GM12878 (cell line): ENCODE measurements at regions not wholly inside any gene's neighbourhood (a gene's known extent, or its start where the extent isn't known, plus 50 kb on each side); places are given as distances from the start of the nearest gene placed in this dataset.

Source experiments
- ATAC-seq: fragments of 200-7000 bp; cut with Tn5 transposase; 3 replicates; pipeline ENCODE4 v1.9.1; 2020; ENCODE audit warnings: mild to moderate bottlenecking, moderate library complexity
- BruUV-seq: library from RNA; stranded (reverse); fragments of 400-500 nt; replicated peaks from 2 replicates; lab custom pipeline; 2021; lab: Mats Ljungman, UMichigan
- CTCF ChIA-PET: fragments of 300-600 bp; sonication (Branson Sonifier 250); formaldehyde crosslinking; extraction: SDS; loops from one replicate; lab custom pipeline; 2021; ENCODE audit warnings: inconsistent platforms; lab: Yijun Ruan, JAX
- POLR2A ChIA-PET: fragments of 350-600 bp; formaldehyde crosslinking; extraction: SDS; loops from one replicate; lab custom pipeline; 2021; ENCODE audit warnings: inconsistent platforms; lab: Charles Lee
- RAD21 ChIA-PET: fragments of 300-600 bp; sonication (Branson Sonifier 250); formaldehyde crosslinking; loops from one replicate; lab custom pipeline; 2023; ENCODE audit warnings: antibody characterized with exemption; ENCODE audit not compliant: unreplicated experiment; lab: Charles Lee
- SMC1A ChIA-PET: fragments of 300-600 bp; sonication (Branson Sonifier 250); formaldehyde crosslinking; loops from one replicate; lab custom pipeline; 2023; ENCODE audit not compliant: unreplicated experiment, uncharacterized antibody; lab: Charles Lee
- DNase-seq: peaks from one replicate; pipeline ENCODE4 v3.0.0-alpha.2; 2011; ENCODE audit warnings: low read depth, low spot score
- FAIRE-seq: peaks from 3 replicates; lab custom pipeline; 2011; peaks lifted over from hg19 to GRCh38; lab: Jason Lieb, UNC
- H2AFZ ChIP-seq: 2 replicates; pipeline ENCODE4 v1.6.0; 2011; ENCODE audit warnings: low read depth, low read length, control low read depth; ENCODE audit not compliant: control insufficient read depth
- H3K27ac ChIP-seq: 2 replicates; pipeline ENCODE4 v1.5.1; 2011; ENCODE audit warnings: control low read depth; ENCODE audit not compliant: control insufficient read depth, insufficient read depth
- H3K27me3 ChIP-seq, 2 experiments: replicated peaks in 1 of 2; 2 replicates each; pipeline versions ENCODE4 v1.6.0 to v1.6.1; 2011; ENCODE audit warnings: low read length in 1 of 2; ENCODE audit not compliant: control insufficient read depth in 2 of 2, insufficient read depth in 2 of 2
- H3K36me3 ChIP-seq, 2 experiments: 2 replicates each; pipeline ENCODE4 v1.5.1; 2011; ENCODE audit warnings: low read length in 1 of 2; ENCODE audit not compliant: control insufficient read depth in 2 of 2, insufficient read depth in 2 of 2
- H3K4me1 ChIP-seq: 2 replicates; pipeline ENCODE4 v1.6.1; 2011; ENCODE audit warnings: mild to moderate bottlenecking, low read length, moderate library complexity, mixed read lengths; ENCODE audit not compliant: control insufficient read depth, insufficient read depth
- H3K4me2 ChIP-seq: 2 replicates; pipeline ENCODE4 v1.6.0; 2011; ENCODE audit warnings: control low read depth; ENCODE audit not compliant: control insufficient read depth, insufficient read depth
- H3K4me3 ChIP-seq: fragments of 200-600 bp; sonication (generic); 2 replicates; pipeline ENCODE4 v1.5.1; 2016
- H3K79me2 ChIP-seq: 2 replicates; pipeline ENCODE4 v1.6.0; 2011; ENCODE audit warnings: low read length; ENCODE audit not compliant: control insufficient read depth, insufficient read depth
- H3K9ac ChIP-seq: 2 replicates; pipeline ENCODE4 v1.8.0; 2011; ENCODE audit warnings: low read length, control low read depth, mixed read lengths; ENCODE audit not compliant: control insufficient read depth, insufficient read depth
- H3K9me3 ChIP-seq: replicated peaks from 3 replicates; pipeline ENCODE4 v1.5.1; 2011; ENCODE audit warnings: mild to moderate bottlenecking, low read length; ENCODE audit not compliant: control insufficient read depth, insufficient read depth
- H4K20me1 ChIP-seq: 2 replicates; pipeline ENCODE4 v1.6.0; 2011; ENCODE audit not compliant: control insufficient read depth, insufficient read depth
- ASH2L ChIP-seq: fragments of 300-600, 200-600 bp; sonication (generic); IDR thresholded peaks from 2 replicates; pipeline ENCODE4 v1.6.1; 2017; ENCODE audit warnings: low read depth, mild to moderate bottlenecking, borderline replicate concordance
- ATF7 ChIP-seq: fragments of 450-650 bp; IDR thresholded peaks from 2 replicates; pipeline ENCODE4 v1.6.1; 2016; ENCODE audit warnings: low read depth, mild to moderate bottlenecking
- BRCA1 ChIP-seq: IDR thresholded peaks from 2 replicates; pipeline ENCODE4 v1.6.1; 2011; ENCODE audit warnings: low read depth, low read length, improper control_type of control experiment
- CREB1 ChIP-seq: IDR thresholded peaks from 2 replicates; pipeline ENCODE4 v1.6.1; 2012; ENCODE audit warnings: low read depth, mild to moderate bottlenecking, inconsistent platforms
- HDAC2 ChIP-seq: fragments of 200-600 bp; sonication (generic); IDR thresholded peaks from 2 replicates; pipeline ENCODE4 v1.6.1; 2017
- HDGF ChIP-seq: fragments of 450-650 bp; IDR thresholded peaks from 2 replicates; pipeline ENCODE4 v1.6.1; 2016; ENCODE audit warnings: antibody characterized with exemption
- KLF5 ChIP-seq: fragments of 450-650 bp; IDR thresholded peaks from 2 replicates; pipeline ENCODE4 v1.6.1; 2014; ENCODE audit warnings: mild to moderate bottlenecking; ENCODE audit not compliant: partially characterized antibody
- MXI1 ChIP-seq: fragments of 150-350 bp; IDR thresholded peaks from 2 replicates; pipeline ENCODE4 v1.6.1; 2011; ENCODE audit warnings: low read depth, mild to moderate bottlenecking, inconsistent platforms, low read length, improper control_type of control experiment
- MYC ChIP-seq: IDR thresholded peaks from 2 replicates; pipeline ENCODE4 v1.6.1; 2011; ENCODE audit warnings: mild to moderate bottlenecking, low read length, moderate library complexity, inconsistent platforms; ENCODE audit not compliant: insufficient read depth, insufficient replicate concordance, insufficient read length, severe bottlenecking
- NFYB ChIP-seq: IDR thresholded peaks from 2 replicates; pipeline ENCODE4 v1.6.1; 2011; ENCODE audit warnings: low read depth, mild to moderate bottlenecking, low read length, improper control_type of control experiment, moderate library complexity; ENCODE audit not compliant: insufficient read depth
- PAX5 ChIP-seq: IDR thresholded peaks from 2 replicates; pipeline ENCODE4 v1.6.1; 2011; ENCODE audit warnings: low read depth, low read length, borderline replicate concordance
- PML ChIP-seq: IDR thresholded peaks from 2 replicates; pipeline ENCODE4 v1.6.1; 2012; ENCODE audit warnings: low read length, inconsistent platforms
- POLR2AphosphoS2 ChIP-seq: IDR thresholded peaks from 2 replicates; pipeline ENCODE4 v1.6.1; 2011; ENCODE audit warnings: low read depth, mild to moderate bottlenecking, low read length, improper control_type of control experiment, moderate library complexity
- TBL1XR1 ChIP-seq: IDR thresholded peaks from 2 replicates; pipeline ENCODE4 v1.6.1; 2012; ENCODE audit warnings: low read depth, low read length, improper control_type of control experiment
- WGBS: methylation state at CpG from one replicate; pipeline ENCODE4 v1.1.6; 2016; ENCODE audit warnings: low lambda C conversion rate; ENCODE audit not compliant: insufficient replicate concordance, insufficient coverage; ENCODE audit errors: missing lambda C conversion rate; 5-methylcytosine and 5-hydroxymethylcytosine counted together
- in situ Hi-C: fragments of 300-500 bp; cut with MboI; formaldehyde crosslinking; loops from 9 replicates; pipeline ENCODE4 v1.14.3; 2018; ENCODE audit warnings: mixed read lengths
- intact Hi-C: fragments of 100-400 bp; cut with micrococcal nuclease; formaldehyde crosslinking; loops from one replicate; pipeline ENCODE4 v1.14.2; 2022; ENCODE audit not compliant: unreplicated experiment
- TF ChIP-seq, protein P1 (sequence below): IDR thresholded peaks from 2 replicates; pipeline ENCODE4 v1.6.1; 2012; ENCODE audit warnings: low read depth, low read length, improper control_type of control experiment
- TF ChIP-seq, protein P2 (sequence below): fragments of 450-650 bp; IDR thresholded peaks from 2 replicates; pipeline ENCODE4 v1.6.1; 2016; ENCODE audit warnings: mild to moderate bottlenecking, moderate library complexity, borderline replicate concordance
- TF ChIP-seq, protein P3 (sequence below): fragments of 150-350 bp; IDR thresholded peaks from 2 replicates; pipeline ENCODE4 v1.6.1; 2014; ENCODE audit warnings: mild to moderate bottlenecking, low read depth, low read length

DNA sequence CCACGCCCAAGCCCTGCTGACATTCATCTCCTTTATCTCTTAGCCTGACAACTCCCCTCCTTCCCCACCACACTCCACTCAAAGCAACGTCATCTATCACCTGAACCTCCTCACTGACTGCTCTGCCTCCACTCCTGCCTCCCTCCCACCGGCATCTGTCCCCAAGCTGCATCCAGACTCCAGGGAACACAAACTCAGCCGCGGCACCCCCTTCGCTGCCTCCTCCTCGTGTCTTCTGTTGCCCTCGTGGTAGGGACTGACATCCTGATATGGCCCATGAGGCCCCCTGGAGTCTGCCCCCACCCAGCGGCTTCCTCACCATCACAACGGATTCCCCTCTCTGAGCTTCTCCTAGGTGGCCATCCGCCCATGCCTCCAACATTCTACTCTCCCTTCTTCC, 101.0 kb upstream of the TAS2R1 start:
- FAIRE-seq, result no peak
- no peak for TF ChIP-seq ATF7
- TF ChIP-seq TBL1XR1, result no peak
- TF ChIP-seq PAX5, result no peak
- TF ChIP-seq, protein P1, sequence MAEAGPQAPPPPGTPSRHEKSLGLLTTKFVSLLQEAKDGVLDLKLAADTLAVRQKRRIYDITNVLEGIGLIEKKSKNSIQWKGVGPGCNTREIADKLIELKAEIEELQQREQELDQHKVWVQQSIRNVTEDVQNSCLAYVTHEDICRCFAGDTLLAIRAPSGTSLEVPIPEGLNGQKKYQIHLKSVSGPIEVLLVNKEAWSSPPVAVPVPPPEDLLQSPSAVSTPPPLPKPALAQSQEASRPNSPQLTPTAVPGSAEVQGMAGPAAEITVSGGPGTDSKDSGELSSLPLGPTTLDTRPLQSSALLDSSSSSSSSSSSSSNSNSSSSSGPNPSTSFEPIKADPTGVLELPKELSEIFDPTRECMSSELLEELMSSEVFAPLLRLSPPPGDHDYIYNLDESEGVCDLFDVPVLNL, result no peak
- TF ChIP-seq BRCA1, result no peak
- no peak for TF ChIP-seq KLF5
- TF ChIP-seq MYC, result no peak
- TF ChIP-seq, protein P2, sequence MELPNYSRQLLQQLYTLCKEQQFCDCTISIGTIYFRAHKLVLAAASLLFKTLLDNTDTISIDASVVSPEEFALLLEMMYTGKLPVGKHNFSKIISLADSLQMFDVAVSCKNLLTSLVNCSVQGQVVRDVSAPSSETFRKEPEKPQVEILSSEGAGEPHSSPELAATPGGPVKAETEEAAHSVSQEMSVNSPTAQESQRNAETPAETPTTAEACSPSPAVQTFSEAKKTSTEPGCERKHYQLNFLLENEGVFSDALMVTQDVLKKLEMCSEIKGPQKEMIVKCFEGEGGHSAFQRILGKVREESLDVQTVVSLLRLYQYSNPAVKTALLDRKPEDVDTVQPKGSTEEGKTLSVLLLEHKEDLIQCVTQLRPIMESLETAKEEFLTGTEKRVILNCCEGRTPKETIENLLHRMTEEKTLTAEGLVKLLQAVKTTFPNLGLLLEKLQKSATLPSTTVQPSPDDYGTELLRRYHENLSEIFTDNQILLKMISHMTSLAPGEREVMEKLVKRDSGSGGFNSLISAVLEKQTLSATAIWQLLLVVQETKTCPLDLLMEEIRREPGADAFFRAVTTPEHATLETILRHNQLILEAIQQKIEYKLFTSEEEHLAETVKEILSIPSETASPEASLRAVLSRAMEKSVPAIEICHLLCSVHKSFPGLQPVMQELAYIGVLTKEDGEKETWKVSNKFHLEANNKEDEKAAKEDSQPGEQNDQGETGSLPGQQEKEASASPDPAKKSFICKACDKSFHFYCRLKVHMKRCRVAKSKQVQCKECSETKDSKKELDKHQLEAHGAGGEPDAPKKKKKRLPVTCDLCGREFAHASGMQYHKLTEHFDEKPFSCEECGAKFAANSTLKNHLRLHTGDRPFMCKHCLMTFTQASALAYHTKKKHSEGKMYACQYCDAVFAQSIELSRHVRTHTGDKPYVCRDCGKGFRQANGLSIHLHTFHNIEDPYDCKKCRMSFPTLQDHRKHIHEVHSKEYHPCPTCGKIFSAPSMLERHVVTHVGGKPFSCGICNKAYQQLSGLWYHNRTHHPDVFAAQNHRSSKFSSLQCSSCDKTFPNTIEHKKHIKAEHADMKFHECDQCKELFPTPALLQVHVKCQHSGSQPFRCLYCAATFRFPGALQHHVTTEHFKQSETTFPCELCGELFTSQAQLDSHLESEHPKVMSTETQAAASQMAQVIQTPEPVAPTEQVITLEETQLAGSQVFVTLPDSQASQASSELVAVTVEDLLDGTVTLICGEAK, result no peak
- TF ChIP-seq POLR2AphosphoS2, result no peak
- TF ChIP-seq, protein P3, sequence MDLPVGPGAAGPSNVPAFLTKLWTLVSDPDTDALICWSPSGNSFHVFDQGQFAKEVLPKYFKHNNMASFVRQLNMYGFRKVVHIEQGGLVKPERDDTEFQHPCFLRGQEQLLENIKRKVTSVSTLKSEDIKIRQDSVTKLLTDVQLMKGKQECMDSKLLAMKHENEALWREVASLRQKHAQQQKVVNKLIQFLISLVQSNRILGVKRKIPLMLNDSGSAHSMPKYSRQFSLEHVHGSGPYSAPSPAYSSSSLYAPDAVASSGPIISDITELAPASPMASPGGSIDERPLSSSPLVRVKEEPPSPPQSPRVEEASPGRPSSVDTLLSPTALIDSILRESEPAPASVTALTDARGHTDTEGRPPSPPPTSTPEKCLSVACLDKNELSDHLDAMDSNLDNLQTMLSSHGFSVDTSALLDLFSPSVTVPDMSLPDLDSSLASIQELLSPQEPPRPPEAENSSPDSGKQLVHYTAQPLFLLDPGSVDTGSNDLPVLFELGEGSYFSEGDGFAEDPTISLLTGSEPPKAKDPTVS, result no peak
- TF ChIP-seq HDAC2, result no peak
- TF ChIP-seq CREB1, result no peak
- TF ChIP-seq PML, result no peak
- TF ChIP-seq HDGF, result no peak
- TF ChIP-seq NFYB, result no peak
- TF ChIP-seq MXI1, result no peak
- no peak for TF ChIP-seq ASH2L

More for the DNA sequence above, 101.0 kb upstream of the TAS2R1 start:
- ChIA-PET SMC1A (no interaction called here), RAD21 (no interaction called here), POLR2A (no interaction called here), CTCF (no interaction called here)
- H3K9me3 ChIP-seq, result no peaks in the 10 kb centered on the region
- H2AFZ ChIP-seq, result no peak overlapping the region
- H3K4me3 ChIP-seq, result no peak overlapping the region
- no peaks in the 10 kb centered on the region for H3K36me3 ChIP-seq
- BruUV-seq, result no TSS peak
- intact Hi-C loops, result no loop called here
- H3K27me3 ChIP-seq, result no peaks in the 10 kb centered on the region
- ATAC-seq (no peak), DNase-seq (no peak)
- H3K4me1 ChIP-seq, result no peaks in the 10 kb centered on the region
- WGBS, result 24% methylated on average over 6 of the region's 11 CpGs
- no peaks in the 10 kb centered on the region for H3K79me2 ChIP-seq
- H4K20me1 ChIP-seq, result no peaks in the 10 kb centered on the region
- no peak overlapping the region for H3K27ac ChIP-seq
- no peak overlapping the region for H3K4me2 ChIP-seq
- in situ Hi-C loops, result no loop called here
- no peak overlapping the region for H3K9ac ChIP-seq
